H7 (cell line): ENCODE measurements at regions not wholly inside any gene's neighbourhood (a gene's known extent, or its start where the extent isn't known, plus 50 kb on each side); places are given as distances from the start of the nearest gene placed in this dataset.

Experiments used
- DNase-seq: peaks from one replicate; pipeline ENCODE4 v3.0.0; 2012
- H3K27me3 ChIP-seq: 2 replicates; pipeline ENCODE4 v1.6.0; 2011; ENCODE audit warnings: mild to moderate bottlenecking, low read length; ENCODE audit not compliant: control insufficient read depth, insufficient read depth
- H3K36me3 ChIP-seq: replicated peaks from 2 replicates; pipeline ENCODE4 v1.5.1; 2011; ENCODE audit warnings: low read length; ENCODE audit not compliant: control insufficient read depth, insufficient read depth
- H3K4me3 ChIP-seq: 2 replicates; pipeline ENCODE4 v1.5.1; 2011; ENCODE audit warnings: low read depth, mild to moderate bottlenecking, control low read depth, low read length, moderate library complexity; ENCODE audit not compliant: insufficient read depth

GRCh38 chr1:5002676-5003075 lies 348.3 kb downstream of the AJAP1 start:
- Histone ChIP-seq H3K4me3 (no peak overlapping the region), H3K27me3 (no peaks in the 10 kb centered on the region), H3K36me3 (no peaks in the 10 kb centered on the region)
- no peak for DNase-seq

- no peaks in the 10 kb centered on the region for H3K27me3 ChIP-seq
- no peak overlapping the region for H3K4me3 ChIP-seq
- H3K36me3 ChIP-seq: no peaks in the 10 kb centered on the region
- DNase-seq: peak; percentile 39
These were observed 347.1 kb downstream of the AJAP1 start for GRCh38 chr1:5001466-5001865.

- DNase-seq: no peak
- H3K27me3 ChIP-seq: no peaks in the 10 kb centered on the region
- no peaks in the 10 kb centered on the region for H3K36me3 ChIP-seq
- no peak overlapping the region for H3K4me3 ChIP-seq
These were observed 331.9 kb downstream of the AJAP1 start for GRCh38 chr1:4986306-4986705.

GRCh38 chr1:4984841-4985240 lies 330.4 kb downstream of the AJAP1 start:
- DNase-seq: no peak
- no peak overlapping the region for H3K4me3 ChIP-seq
- no peaks in the 10 kb centered on the region for H3K36me3 ChIP-seq
- no peaks in the 10 kb centered on the region for H3K27me3 ChIP-seq

GRCh38 chr1:4980211-4980610 lies 325.8 kb downstream of the AJAP1 start:
- DNase-seq: no peak
- no peaks in the 10 kb centered on the region; the same call in 1 of the 2 replicates for H3K27me3 ChIP-seq
- H3K4me3 ChIP-seq: no peak overlapping the region
- no peaks in the 10 kb centered on the region for H3K36me3 ChIP-seq

GRCh38 chr1:4978660-4979390 lies 324.4 kb downstream of the AJAP1 start:
- no peak for DNase-seq
- no peaks in the 10 kb centered on the region for H3K36me3 ChIP-seq
- no peaks in the 10 kb centered on the region; the same call in 1 of the 2 replicates for H3K27me3 ChIP-seq
- no peak overlapping the region for H3K4me3 ChIP-seq

GRCh38 chr1:4977701-4978100 lies 323.3 kb downstream of the AJAP1 start:
- Histone ChIP-seq H3K4me3 (no peak overlapping the region), H3K36me3 (no peaks in the 10 kb centered on the region), H3K27me3 (peaks cover 1% of the 10 kb centered on the region; the same call in 1 of the 2 replicates)
- DNase-seq: no peak

- Histone ChIP-seq H3K27me3 (peaks cover 1% of the 10 kb centered on the region; the same call in 1 of the 2 replicates), H3K36me3 (no peaks in the 10 kb centered on the region), H3K4me3 (no peak overlapping the region)
- no peak for DNase-seq
These were observed 322.5 kb downstream of the AJAP1 start for GRCh38 chr1:4976859-4977440.

- no peak overlapping the region for H3K4me3 ChIP-seq
- no peak for DNase-seq
- H3K27me3 ChIP-seq: peaks cover 1% of the 10 kb centered on the region; the same call in 1 of the 2 replicates
- H3K36me3 ChIP-seq: no peaks in the 10 kb centered on the region
These were observed 321.4 kb downstream of the AJAP1 start for GRCh38 chr1:4975856-4976255.

GRCh38 chr1:4974981-4975685 lies 320.7 kb downstream of the AJAP1 start:
- DNase-seq: no peak
- Histone ChIP-seq H3K27me3 (peaks cover 1% of the 10 kb centered on the region; the same call in 1 of the 2 replicates), H3K36me3 (no peaks in the 10 kb centered on the region), H3K4me3 (no peak overlapping the region)

GRCh38 chr1:4973341-4973740 lies 318.9 kb downstream of the AJAP1 start:
- H3K4me3 ChIP-seq: no peak overlapping the region
- H3K36me3 ChIP-seq: no peaks in the 10 kb centered on the region
- peaks cover 1% of the 10 kb centered on the region; the same call in 1 of the 2 replicates for H3K27me3 ChIP-seq
- no peak for DNase-seq

- H3K36me3 ChIP-seq: no peaks in the 10 kb centered on the region
- DNase-seq: no peak
- H3K4me3 ChIP-seq: no peak overlapping the region
- H3K27me3 ChIP-seq: peaks cover 1% of the 10 kb centered on the region; the same call in 1 of the 2 replicates
These were observed 318.4 kb downstream of the AJAP1 start for GRCh38 chr1:4972761-4973320.

GRCh38 chr1:4971666-4972065 lies 317.3 kb downstream of the AJAP1 start:
- peaks cover 1% of the 10 kb centered on the region; the same call in 1 of the 2 replicates for H3K27me3 ChIP-seq
- H3K4me3 ChIP-seq: no peak overlapping the region
- no peak for DNase-seq
- H3K36me3 ChIP-seq: no peaks in the 10 kb centered on the region

- no peak overlapping the region for H3K4me3 ChIP-seq
- peaks cover 1% of the 10 kb centered on the region; the same call in 1 of the 2 replicates for H3K27me3 ChIP-seq
- no peak for DNase-seq
- H3K36me3 ChIP-seq: no peaks in the 10 kb centered on the region
These were observed 316.1 kb downstream of the AJAP1 start for GRCh38 chr1:4970532-4970931.
